ENCODE measurements at regions not wholly inside any gene's neighbourhood (a gene's known extent, or its start where the extent isn't known, plus 50 kb on each side); places are given as distances from the start of the nearest gene placed in this dataset.

GRCh38 chr17:53979991-53980390, 157.3 kb downstream of the KIF2B start:
- intact Hi-C loops (cut with DNase I), result no loop called here
- no peak for DNase-seq
- H3K36me3 ChIP-seq, result no peaks in the 10 kb centered on the region
- H3K27me3 ChIP-seq, result no peaks in the 10 kb centered on the region
- H3K9me3 ChIP-seq, result no peaks in the 10 kb centered on the region
- no peak overlapping the region for H3K4me3 ChIP-seq (replicated peaks in 1 of 3)
- no peak for TF ChIP-seq CTCF (IDR thresholded peaks at IDR 0.05)
- no peak for TF ChIP-seq POLR2A (IDR thresholded peaks at IDR 0.05)
- H3K27ac ChIP-seq, result no peak overlapping the region
- H3K4me1 ChIP-seq, result no peaks in the 10 kb centered on the region
- 71 to 80% methylated on average over 5 of the region's 5 CpGs for WGBS, 2 donors

GRCh38 chr17:53996131-53996530, 173.4 kb downstream of the KIF2B start:
- Histone ChIP-seq H3K4me1 (no peaks in the 10 kb centered on the region), H3K4me3 (replicated peaks in 1 of 3) (no peak overlapping the region), H3K27ac (no peak overlapping the region), H3K36me3 (no peaks in the 10 kb centered on the region), H3K27me3 (no peaks in the 10 kb centered on the region), H3K9me3 (no peaks in the 10 kb centered on the region)
- DNase-seq, result no peak
- TF ChIP-seq CTCF (IDR thresholded peaks at IDR 0.05) (no peak), POLR2A (IDR thresholded peaks at IDR 0.05) (no peak)
- 78 to 81% methylated on average over 2 of the region's 2 CpGs for WGBS, 2 donors
- intact Hi-C loops (cut with DNase I), result no loop called here

GRCh38 chr17:53996890-53997289, 174.2 kb downstream of the KIF2B start:
- H3K4me3 ChIP-seq (replicated peaks in 1 of 3), result no peak overlapping the region
- no peak for DNase-seq
- intact Hi-C loops (cut with DNase I), result no loop called here
- no peaks in the 10 kb centered on the region for H3K4me1 ChIP-seq
- H3K27ac ChIP-seq, result no peak overlapping the region
- H3K27me3 ChIP-seq, result no peaks in the 10 kb centered on the region
- H3K9me3 ChIP-seq, result no peaks in the 10 kb centered on the region
- TF ChIP-seq CTCF (IDR thresholded peaks at IDR 0.05) (no peak), POLR2A (IDR thresholded peaks at IDR 0.05) (no peak)
- no peaks in the 10 kb centered on the region for H3K36me3 ChIP-seq

GRCh38 chr17:54007855-54008254, 185.1 kb downstream of the KIF2B start:
- H3K36me3 ChIP-seq, result no peaks in the 10 kb centered on the region
- WGBS, 2 donors, result 40 to 44% methylated on average over 2 of the region's 2 CpGs
- no peaks in the 10 kb centered on the region for H3K4me1 ChIP-seq
- H3K27ac ChIP-seq, result no peak overlapping the region
- H3K4me3 ChIP-seq (replicated peaks in 1 of 3), result no peak overlapping the region
- DNase-seq, result no peak
- H3K9me3 ChIP-seq, result no peaks in the 10 kb centered on the region
- TF ChIP-seq POLR2A (IDR thresholded peaks at IDR 0.05) (no peak), CTCF (IDR thresholded peaks at IDR 0.05) (no peak)
- H3K27me3 ChIP-seq, result no peaks in the 10 kb centered on the region
- intact Hi-C loops (cut with DNase I), result no loop called here

- Histone ChIP-seq H3K4me3 (replicated peaks in 1 of 3) (no peak overlapping the region), H3K36me3 (no peaks in the 10 kb centered on the region), H3K4me1 (no peaks in the 10 kb centered on the region), H3K27me3 (no peaks in the 10 kb centered on the region), H3K27ac (no peak overlapping the region), H3K9me3 (no peaks in the 10 kb centered on the region)
- intact Hi-C loops (cut with DNase I), result no loop called here
- DNase-seq, result no peak
- TF ChIP-seq CTCF (IDR thresholded peaks at IDR 0.05), result no peak
- TF ChIP-seq POLR2A (IDR thresholded peaks at IDR 0.05), result no peak
- 52 to 67% methylated on average over 4 of the region's 4 CpGs for WGBS, 2 donors
Measured at GRCh38 chr17:54009502-54009901, 186.8 kb downstream of the KIF2B start.
